HCT116 (cell line): ENCODE measurements at regions not wholly inside any gene's neighbourhood (a gene's known extent, or its start where the extent isn't known, plus 50 kb on each side); places are given as distances from the start of the nearest gene placed in this dataset.

Experiments used
- ATAC-seq: fragments of 200-7000 bp; cut with Tn5 transposase; 2 replicates; pipeline ENCODE4 v1.9.1; 2020; ENCODE audit warnings: mild to moderate bottlenecking, moderate library complexity
- BruUV-seq: library from RNA; stranded (reverse); fragments of 400-500 nt; replicated peaks from 2 replicates; lab custom pipeline; 2021; lab: Mats Ljungman, UMichigan
- CTCF ChIA-PET: fragments of 300-600 bp; sonication (Branson Sonifier 250); formaldehyde crosslinking; loops from one replicate; lab custom pipeline; 2021; ENCODE audit warnings: antibody characterized with exemption; lab: Charles Lee
- POLR2A ChIA-PET: fragments of 300-600, 350-600 bp; sonication (Branson Sonifier 250); formaldehyde crosslinking; loops from one replicate; lab custom pipeline; 2021; ENCODE audit warnings: antibody characterized with exemption; lab: Charles Lee
- RAD21 ChIA-PET, 2 experiments: fragments of 300-600 bp; sonication (Branson Sonifier 250); formaldehyde crosslinking; loops; one replicate each; lab custom pipeline; 2023; ENCODE audit warnings: low total read pairs in 2 of 2; ENCODE audit not compliant: uncharacterized antibody in 2 of 2, unreplicated experiment in 2 of 2, low non-redundant PET in 1 of 2; lab: Charles Lee
- DNase-seq: peaks from one replicate; pipeline ENCODE4 v3.0.0-alpha.2; 2010; ENCODE audit warnings: low read depth, low spot score
- H2AFZ ChIP-seq: fragments of 200-600 bp; shearing (Covaris generic), sonication (generic); 2 replicates; pipeline ENCODE4 v1.6.1; 2017; ENCODE audit warnings: low read depth, mixed run types, mixed read lengths, antibody characterized with exemption, low read length; ENCODE audit not compliant: poor library complexity, severe bottlenecking
- H3K27ac ChIP-seq: 2 replicates; pipeline ENCODE4 v1.5.1; 2012; ENCODE audit warnings: low read depth, low read length
- H3K27me3 ChIP-seq: fragments of 200-600 bp; sonication (generic); 2 replicates; pipeline ENCODE4 v1.6.1; 2016; ENCODE audit warnings: mixed run types, low read length, mixed read lengths; ENCODE audit not compliant: insufficient read depth
- H3K36me3 ChIP-seq, 2 experiments: fragments of 200-500 bp in 1 of 2; fragments of 200-600 bp in 1 of 2; sonication (Bioruptor generic) in 1 of 2; sonication (generic) in 1 of 2; 2 replicates each; pipeline versions ENCODE4 v1.5.1 to v1.6.1; 2014 to 2016; ENCODE audit warnings: low read length in 2 of 2, inconsistent platforms in 1 of 2, mixed read lengths in 1 of 2, mixed run types in 1 of 2; ENCODE audit not compliant: insufficient read depth in 2 of 2, control insufficient read depth in 1 of 2
- H3K4me1 ChIP-seq, 2 experiments: fragments of 200-600 bp in 1 of 2; sonication (generic) in 1 of 2; 2 replicates each; pipeline versions ENCODE4 v1.5.1 to v1.6.1; 2012 to 2017; ENCODE audit warnings: low read length in 2 of 2, inconsistent platforms in 1 of 2, mild to moderate bottlenecking in 1 of 2, mixed read lengths in 1 of 2, mixed run types in 1 of 2, moderate library complexity in 1 of 2; ENCODE audit not compliant: insufficient read depth in 2 of 2, control insufficient read depth in 1 of 2
- H3K4me2 ChIP-seq: fragments of 200-600 bp; sonication (generic); 2 replicates; pipeline ENCODE4 v1.6.1; 2017; ENCODE audit warnings: mixed run types, low read length, mixed read lengths
- H3K4me3 ChIP-seq, 2 experiments: fragments of 200-600 bp in 1 of 2; sonication (generic) in 1 of 2; replicated peaks in 1 of 2; 2 replicates each; pipeline ENCODE4 v1.5.1; 2011 to 2016; ENCODE audit warnings: low read length in 2 of 2, control low read depth in 1 of 2, low read depth in 1 of 2, mild to moderate bottlenecking in 1 of 2, mixed read lengths in 1 of 2, mixed run types in 1 of 2
- H3K79me2 ChIP-seq: fragments of 200-600 bp; sonication (generic); 2 replicates; pipeline ENCODE4 v1.6.1; 2017; ENCODE audit warnings: mild to moderate bottlenecking, mixed run types, low read length, moderate library complexity, mixed read lengths; ENCODE audit not compliant: insufficient read depth
- H3K9ac ChIP-seq: fragments of 200-600 bp; sonication (generic); 2 replicates; pipeline ENCODE4 v1.6.1; 2016; ENCODE audit warnings: low read length, mixed read lengths
- H3K9me2 ChIP-seq: fragments of 200-600 bp; sonication (generic), shearing (Covaris generic); 2 replicates; pipeline ENCODE4 v1.6.1; 2017; ENCODE audit warnings: mixed run types, mild to moderate bottlenecking, moderate library complexity; ENCODE audit not compliant: insufficient read depth
- H3K9me3 ChIP-seq, 2 experiments: fragments of 200-500 bp in 1 of 2; fragments of 200-600 bp in 1 of 2; sonication (Bioruptor generic) in 1 of 2; sonication (generic) in 1 of 2; 2 replicates each; pipeline ENCODE4 v1.6.1; 2014 to 2017; ENCODE audit warnings: low read length in 2 of 2, mixed read lengths in 2 of 2, inconsistent platforms in 1 of 2, low read depth in 1 of 2, mild to moderate bottlenecking in 1 of 2, mixed run types in 1 of 2, moderate library complexity in 1 of 2; ENCODE audit not compliant: control insufficient read depth in 1 of 2, insufficient read depth in 1 of 2
- H4K20me1 ChIP-seq: fragments of 200-600 bp; sonication (generic), shearing (Covaris generic); 2 replicates; pipeline ENCODE4 v1.6.1; 2017; ENCODE audit warnings: mixed run types, mild to moderate bottlenecking, moderate library complexity; ENCODE audit not compliant: insufficient read depth
- CEBPB ChIP-seq: IDR thresholded peaks from 2 replicates; pipeline ENCODE4 v1.6.1; 2012; ENCODE audit warnings: low read depth
- CTCF ChIP-seq, 3 experiments: fragments of 200-600 bp in 1 of 3; sonication (generic) in 1 of 3; IDR thresholded peaks in 2 of 3; conservative IDR thresholded peaks in 1 of 3; 2 replicates each; pipeline ENCODE4 v1.5.1; 2012 to 2017; ENCODE audit warnings: low read depth in 2 of 3, low read length in 2 of 3, antibody characterized with exemption in 1 of 3, borderline replicate concordance in 1 of 3, control low read depth in 1 of 3, mild to moderate bottlenecking in 1 of 3, mixed read lengths in 1 of 3, mixed run types in 1 of 3, moderate library complexity in 1 of 3; ENCODE audit not compliant: insufficient read depth in 1 of 3
- ELF1 ChIP-seq: IDR thresholded peaks from 2 replicates; pipeline ENCODE4 v1.6.1; 2012; ENCODE audit warnings: low read depth, borderline replicate concordance
- EZH2 ChIP-seq: fragments of 200-600 bp; sonication (generic); IDR thresholded peaks from 2 replicates; pipeline ENCODE4 v1.6.1; 2017; ENCODE audit warnings: antibody characterized with exemption, mixed run types
- EZH2phosphoT487 ChIP-seq: fragments of 200-600 bp; IDR thresholded peaks from 2 replicates; pipeline ENCODE4 v1.6.1; 2018; ENCODE audit warnings: antibody characterized with exemption, borderline replicate concordance
- JUND ChIP-seq: IDR thresholded peaks from 2 replicates; pipeline ENCODE4 v1.6.1; 2012
- POLR2A ChIP-seq: IDR thresholded peaks from 2 replicates; pipeline ENCODE4 v1.7.0; 2011; ENCODE audit warnings: borderline replicate concordance; ENCODE audit not compliant: insufficient read depth, insufficient read length; ENCODE audit errors: extremely low read depth
- REST ChIP-seq: IDR thresholded peaks from 2 replicates; pipeline ENCODE4 v1.6.1; 2012; ENCODE audit warnings: low read depth
- SP1 ChIP-seq: IDR thresholded peaks from 2 replicates; pipeline ENCODE4 v1.6.1; 2012; ENCODE audit warnings: low read depth
- TCF7L2 ChIP-seq: IDR thresholded peaks from 2 replicates; pipeline ENCODE4 v1.7.0; 2011; ENCODE audit warnings: borderline replicate concordance, inconsistent platforms; ENCODE audit not compliant: insufficient read depth, insufficient read length; ENCODE audit errors: extremely low read depth
- intact Hi-C: fragments of 100-400 bp; cut with micrococcal nuclease; formaldehyde crosslinking; loops from 2 replicates; pipeline ENCODE4 v1.10.0; 2022

- RAD21 ChIA-PET = no interaction called here
- H4K20me1 ChIP-seq = no peaks in the 10 kb centered on the region
- ATAC-seq = no peak
- H3K9ac ChIP-seq = no peak overlapping the region
- TF ChIP-seq SP1 (no peak), CTCF (IDR thresholded peaks at IDR 0.05 in 2 of 3, conservative IDR thresholded peaks at IDR 0.05 in 1 of 3; ENCODE audit: borderline replicate concordance in 1 of 3, insufficient read depth in 1 of 3, low read depth in 2 of 3, low read length in 2 of 3) (no peak), TCF7L2 (no peak), POLR2A (no peak), JUND (no peak), ELF1 (no peak), CEBPB (no peak), EZH2 (no peak), EZH2phosphoT487 (no peak), REST (no peak)
- H3K27ac ChIP-seq = no peak overlapping the region
- CTCF ChIA-PET = no interaction called here
- POLR2A ChIA-PET = no interaction called here
- DNase-seq = no peak
- H2AFZ ChIP-seq = no peak overlapping the region
- no peaks in the 10 kb centered on the region for H3K9me3 ChIP-seq
- no peak overlapping the region for H3K4me3 ChIP-seq
- BruUV-seq = no TSS peak
- H3K9me2 ChIP-seq = no peaks in the 10 kb centered on the region
- no peak overlapping the region for H3K4me2 ChIP-seq
- no peaks in the 10 kb centered on the region for H3K27me3 ChIP-seq
- no peaks in the 10 kb centered on the region for H3K79me2 ChIP-seq
- H3K36me3 ChIP-seq = no peaks in the 10 kb centered on the region
- H3K4me1 ChIP-seq = peaks cover 0 to 8% of the 10 kb centered on the region in 2 experiments; a peak in 1 of 4 replicates
- intact Hi-C loops = no loop called here
Measured at GRCh38 chr6:150651808-150652470, 52.3 kb downstream of the PLEKHG1 start.
